Urothelium cell line (cell line): ENCODE measurements at regions not wholly inside any gene's neighbourhood (a gene's known extent, or its start where the extent isn't known, plus 50 kb on each side); places are given as distances from the start of the nearest gene placed in this dataset.

ENCODE experiments used
- DNase-seq: peaks from one replicate; pipeline ENCODE4 v3.0.0; 2011; ENCODE audit warnings: low spot score, mixed read lengths
- FAIRE-seq: peaks from 2 replicates; lab custom pipeline; 2011; peaks lifted over from hg19 to GRCh38; lab: Jason Lieb, UNC

DNA sequence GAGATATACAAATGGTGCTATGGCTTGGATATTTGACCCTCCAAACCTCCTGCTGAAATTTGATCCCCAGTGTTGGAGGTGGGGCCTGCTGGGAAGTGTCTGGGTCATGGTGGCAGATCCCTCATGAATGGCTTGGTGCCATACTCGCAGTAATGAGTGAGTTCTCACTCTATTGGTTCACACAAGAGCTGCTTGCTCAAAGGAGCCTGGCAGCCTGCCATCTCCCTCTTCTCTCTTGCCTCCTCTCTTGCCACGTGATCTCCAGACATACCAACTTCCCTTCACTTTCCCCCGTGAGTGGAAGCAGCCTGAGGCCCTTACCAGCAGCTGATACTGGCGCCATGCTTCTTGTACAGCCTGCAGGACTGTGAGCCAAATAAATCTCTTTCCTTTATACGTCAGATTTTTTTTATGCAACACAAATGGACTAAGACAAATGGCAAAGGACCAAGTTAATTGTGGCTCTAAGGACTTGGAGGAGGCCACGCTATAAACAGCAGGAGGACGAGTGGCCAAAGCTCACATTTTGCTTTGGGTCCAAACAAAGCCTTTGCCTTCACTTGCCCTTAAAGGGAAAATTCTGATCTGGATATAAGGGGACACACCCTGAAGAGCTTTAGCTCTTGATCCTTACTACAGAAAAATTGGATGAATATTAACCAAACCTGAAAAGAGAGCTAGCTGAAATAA, 214.7 kb downstream of the SS18 start:
- DNase-seq (no peak), FAIRE-seq (no peak)

GRCh38 chr18:25873833-25874232, 216.6 kb downstream of the SS18 start:
- DNase-seq (no peak), FAIRE-seq (no peak)

DNA sequence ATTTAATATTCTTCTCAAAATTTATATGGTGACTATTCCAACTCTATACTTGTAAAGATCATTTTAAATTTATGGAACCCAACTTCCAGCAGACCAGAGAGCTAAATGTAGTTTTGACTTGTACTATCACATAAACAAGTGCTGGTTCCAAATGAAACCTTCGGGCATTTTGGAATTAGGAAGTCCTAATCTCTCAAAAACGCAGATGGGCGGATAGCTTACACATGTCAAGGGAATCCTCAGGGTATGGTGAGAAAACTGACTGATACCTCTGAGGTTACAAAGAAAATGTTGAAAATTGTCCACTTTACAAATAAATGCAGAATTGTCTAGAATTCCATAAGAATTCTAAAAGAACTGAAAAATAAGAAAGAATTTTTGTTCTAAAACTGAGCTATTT, 224.1 kb downstream of the SS18 start:
- FAIRE-seq: no peak
- DNase-seq: no peak

- FAIRE-seq (no peak), DNase-seq (no peak)
These were observed 227.4 kb downstream of the SS18 start for GRCh38 chr18:25862881-25863600.

DNA sequence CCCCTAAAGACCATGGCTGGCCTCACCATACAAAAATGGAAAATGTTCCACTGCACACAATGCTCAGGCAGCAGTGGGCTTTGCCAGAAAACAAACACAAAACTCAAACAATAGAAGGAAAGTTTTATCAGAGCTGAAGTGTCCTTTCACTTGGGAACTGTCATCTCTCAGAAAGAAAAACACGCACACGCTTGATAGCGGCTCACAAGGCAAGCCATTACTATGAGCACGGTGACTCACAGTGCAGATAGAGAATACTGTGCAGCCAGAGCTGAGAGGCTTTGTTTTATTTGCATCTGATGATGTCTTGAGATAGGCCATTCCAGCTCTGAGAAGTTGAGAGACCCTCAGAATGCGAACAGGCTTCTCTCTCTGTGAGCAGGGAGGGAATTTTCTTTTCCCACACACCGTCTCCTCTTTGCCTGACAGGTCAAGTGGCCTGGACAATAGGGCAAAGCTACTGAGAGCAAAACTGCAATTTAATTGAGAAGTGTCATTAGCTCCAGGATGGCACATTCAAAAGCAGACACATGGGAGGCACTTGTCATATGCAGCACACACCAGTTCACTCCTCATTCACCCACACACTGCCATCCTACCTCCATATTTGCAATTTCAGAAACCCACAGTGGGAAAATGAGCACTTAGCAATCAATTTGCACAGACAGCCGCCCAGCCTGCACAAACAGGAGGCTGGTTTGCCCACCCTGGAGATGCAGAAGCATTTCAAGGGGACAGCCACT, 236.6 kb downstream of the SS18 start:
- DNase-seq: no peak
- no peak for FAIRE-seq

- FAIRE-seq: no peak
These were observed 246.6 kb downstream of the SS18 start for GRCh38 chr18:25843791-25844190.

GRCh38 chr18:25842665-25843064, 247.7 kb downstream of the SS18 start:
- no peak for FAIRE-seq
- no peak for DNase-seq

More at GRCh38 chr18:25843791-25844190, 246.6 kb downstream of the SS18 start:
- no peak for DNase-seq

GRCh38 chr18:25834061-25834460, 256.4 kb downstream of the SS18 start:
- DNase-seq: no peak
- FAIRE-seq: no peak

- DNase-seq: peak; percentile 36
These were observed 258.3 kb downstream of the SS18 start for GRCh38 chr18:25832001-25832604.

GRCh38 chr18:25831301-25831701, 259.1 kb downstream of the SS18 start:
- DNase-seq: no peak
- no peak for FAIRE-seq

More at GRCh38 chr18:25832001-25832604, 258.3 kb downstream of the SS18 start:
- no peak for FAIRE-seq

DNA sequence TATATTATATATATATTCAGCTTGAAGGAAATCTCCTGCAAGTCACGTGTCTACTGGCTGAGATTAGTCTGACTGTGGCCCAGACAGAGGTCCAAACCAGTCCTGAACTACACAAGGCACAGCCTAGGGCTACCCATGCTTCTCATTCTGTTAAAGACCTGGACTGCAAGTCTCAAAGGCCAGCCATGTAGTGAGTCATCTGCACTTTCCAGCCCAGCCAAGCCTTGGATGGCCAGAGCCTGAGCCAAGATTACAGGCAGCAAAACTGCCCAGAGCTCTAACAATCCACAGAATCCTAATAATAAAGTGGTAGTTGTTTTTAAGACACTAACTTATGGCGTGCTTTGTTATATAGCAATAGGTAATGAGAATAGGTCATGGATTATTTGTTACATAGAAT, 259.6 kb downstream of the SS18 start:
- FAIRE-seq: no peak
- peak; percentile 2 for DNase-seq

DNA sequence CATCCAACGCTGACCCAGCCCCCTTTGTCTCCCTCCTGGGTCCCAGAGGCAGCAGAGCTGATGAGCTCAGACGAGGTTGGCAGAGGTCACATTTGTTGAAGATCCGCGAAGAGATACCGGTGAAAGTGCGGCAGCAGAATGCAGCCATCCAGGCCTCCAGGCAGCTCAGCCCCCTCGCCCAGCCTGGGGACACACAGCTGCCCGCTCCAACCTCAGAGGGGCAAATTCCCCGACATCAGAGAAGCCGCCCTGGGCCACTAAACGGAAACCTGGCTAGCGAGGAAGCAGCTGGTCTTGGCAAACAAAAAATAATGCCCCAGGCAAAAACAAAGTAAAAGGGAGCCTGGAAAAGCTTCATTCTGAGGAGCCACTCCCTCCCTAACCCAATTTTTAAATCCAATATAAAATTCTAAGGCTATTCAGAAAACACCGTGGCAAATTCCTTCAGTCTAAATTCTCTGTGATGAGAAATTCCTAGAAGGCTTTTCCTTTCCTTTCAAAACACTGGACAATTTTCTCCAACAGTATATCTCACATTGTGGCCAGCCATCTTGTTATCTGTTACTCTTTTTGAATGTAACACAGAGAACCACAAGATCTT, 262.4 kb downstream of the SS18 start:
- no peak for FAIRE-seq
- DNase-seq: no peak

GRCh38 chr18:25827228-25827627, 263.2 kb downstream of the SS18 start:
- no peak for FAIRE-seq
- DNase-seq: no peak

GRCh38 chr18:25826823-25827222, 263.6 kb downstream of the SS18 start:
- FAIRE-seq (no peak), DNase-seq (no peak)

DNA sequence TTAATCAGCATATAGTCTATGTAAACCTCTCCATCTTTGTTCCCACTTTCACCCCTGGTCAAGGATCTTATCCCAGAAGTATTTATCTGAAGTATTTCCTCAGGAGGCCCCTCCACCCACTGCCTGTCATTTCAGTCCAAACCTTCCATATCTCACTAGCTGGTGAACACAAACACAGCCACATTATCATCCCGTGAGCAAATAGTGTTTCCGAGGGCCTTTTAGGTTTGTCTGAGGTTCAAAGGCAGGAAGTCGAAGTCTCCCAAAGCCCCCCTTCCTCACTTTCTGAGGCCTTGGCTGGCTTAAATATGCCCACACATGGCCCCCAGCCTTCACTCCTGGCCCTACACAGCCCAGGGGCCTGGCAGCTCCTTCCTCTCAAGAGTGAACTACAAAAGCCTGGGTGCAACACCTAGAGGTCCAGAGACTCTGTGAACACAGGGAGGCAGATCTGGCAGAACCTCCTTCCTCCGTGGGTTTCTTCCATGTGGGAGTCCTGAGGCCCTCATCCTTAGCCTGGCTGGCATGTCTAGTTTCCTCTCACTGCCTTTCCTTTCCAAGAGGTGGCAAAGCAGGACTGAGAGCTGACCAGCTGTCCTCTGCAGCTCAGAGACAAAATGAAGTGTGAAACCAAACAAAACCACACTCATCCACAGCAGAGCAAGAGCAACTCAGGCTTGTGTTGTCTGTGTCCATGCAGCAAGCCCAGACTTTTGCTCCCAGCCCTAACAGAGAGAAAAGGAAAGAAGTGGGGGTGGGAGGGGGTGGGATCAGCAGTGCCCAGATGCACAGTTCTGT, 264.2 kb downstream of the SS18 start:
- FAIRE-seq: no peak
- DNase-seq: no peak

DNA sequence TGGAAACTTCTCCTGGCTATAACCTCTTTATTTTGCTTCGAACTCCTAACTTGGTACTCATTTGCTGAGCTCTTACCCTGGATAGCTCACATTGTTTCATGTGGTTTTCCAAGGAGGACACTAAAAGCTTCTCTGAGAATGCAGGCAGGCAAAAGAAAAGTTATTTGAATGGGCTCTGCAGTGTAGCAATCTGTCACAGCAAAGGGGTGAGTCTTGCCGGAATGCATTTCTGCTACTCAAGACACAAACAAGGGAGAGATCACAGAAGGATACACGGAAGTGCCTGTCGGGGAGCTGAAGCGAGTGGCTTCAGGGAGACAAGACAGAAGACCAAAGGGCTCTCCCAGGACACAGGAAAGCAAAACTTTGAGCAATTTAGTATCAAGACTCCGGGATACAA, 265.4 kb downstream of the SS18 start:
- FAIRE-seq (no peak), DNase-seq (no peak)

- FAIRE-seq: no peak
- DNase-seq: no peak
These were observed 270.6 kb downstream of the SS18 start for GRCh38 chr18:25819746-25820363.

DNA sequence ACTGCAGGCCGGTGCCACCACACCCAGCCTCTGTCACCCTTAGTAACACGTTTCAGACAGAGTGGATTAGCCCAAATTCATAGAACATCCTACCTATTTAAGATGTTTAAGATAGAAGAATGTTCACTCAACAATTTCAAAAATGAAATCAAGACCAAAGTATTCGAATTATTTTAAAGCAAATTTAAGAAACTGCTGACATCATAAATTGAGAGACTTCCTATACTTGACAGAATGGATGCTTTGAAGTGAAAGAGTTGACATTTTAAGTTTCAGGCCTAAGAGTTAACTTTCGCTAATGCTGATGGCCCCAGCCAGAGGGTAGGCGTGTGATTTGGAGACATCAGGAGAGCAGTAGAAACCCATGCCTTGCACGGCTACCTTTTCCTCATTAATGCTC, 271.9 kb downstream of the SS18 start:
- no peak for DNase-seq
- no peak for FAIRE-seq

- no peak for DNase-seq
- no peak for FAIRE-seq
These were observed 272.7 kb downstream of the SS18 start for GRCh38 chr18:25817546-25818237.
